ENCODE measurements at regions not wholly inside any gene's neighbourhood (a gene's known extent, or its start where the extent isn't known, plus 50 kb on each side); places are given as distances from the start of the nearest gene placed in this dataset.

- ATAC-seq: no peak
Measured at GRCh38 chr16:51701025-51701424, 550.0 kb upstream of the SALL1 start.

GRCh38 chr16:51699686-51700396 is 548.8 kb upstream of the SALL1 start:
- Histone ChIP-seq H3K4me3 (no peak overlapping the region), H3K27me3 (no peaks in the 10 kb centered on the region), H3K36me3 (replicated peaks in 1 of 2; ENCODE audit: insufficient read depth in 1 of 2, low read depth in 2 of 2) (no peaks in the 10 kb centered on the region), H3K9me3 (no peaks in the 10 kb centered on the region), H3K27ac (no peak overlapping the region), H3K4me1 (no peaks in the 10 kb centered on the region)
- DNase-seq: no peak
- intact Hi-C loops (cut with DNase I): no loop called here
- no peak for ATAC-seq
- no peak for TF ChIP-seq CTCF (IDR thresholded peaks at IDR 0.05)
- no peak for TF ChIP-seq POLR2A (IDR thresholded peaks at IDR 0.05)
- WGBS, 2 donors: 51 to 57% methylated on average over 5 of the region's 5 CpGs

More at GRCh38 chr16:51701025-51701424, 550.0 kb upstream of the SALL1 start:
- no peaks in the 10 kb centered on the region for H3K4me1 ChIP-seq
- WGBS, 2 donors: 80 to 86% methylated on average over 1 of the region's 1 CpG
- no peaks in the 10 kb centered on the region for H3K36me3 ChIP-seq (replicated peaks in 1 of 2; ENCODE audit: insufficient read depth in 1 of 2, low read depth in 2 of 2)
- TF ChIP-seq CTCF (IDR thresholded peaks at IDR 0.05): no peak
- TF ChIP-seq POLR2A (IDR thresholded peaks at IDR 0.05): no peak
- no peak overlapping the region for H3K4me3 ChIP-seq
- no peaks in the 10 kb centered on the region for H3K27me3 ChIP-seq
- DNase-seq: no peak
- intact Hi-C loops (cut with DNase I): no loop called here
- no peaks in the 10 kb centered on the region for H3K9me3 ChIP-seq
- H3K27ac ChIP-seq: no peak overlapping the region

GRCh38 chr16:51698647-51699046 is 547.6 kb upstream of the SALL1 start:
- H3K27me3 ChIP-seq: no peaks in the 10 kb centered on the region
- no peak for TF ChIP-seq POLR2A (IDR thresholded peaks at IDR 0.05)
- TF ChIP-seq CTCF (IDR thresholded peaks at IDR 0.05): no peak
- WGBS, 2 donors: 29 to 47% methylated on average over 2 of the region's 2 CpGs
- H3K4me1 ChIP-seq: no peaks in the 10 kb centered on the region
- ATAC-seq: no peak
- DNase-seq: no peak
- H3K36me3 ChIP-seq (replicated peaks in 1 of 2; ENCODE audit: insufficient read depth in 1 of 2, low read depth in 2 of 2): no peaks in the 10 kb centered on the region
- H3K9me3 ChIP-seq: peaks cover 0 to 3% (median 0%) of the 10 kb centered on the region in 3 donors
- intact Hi-C loops (cut with DNase I): no loop called here
- no peak overlapping the region for H3K27ac ChIP-seq
- H3K4me3 ChIP-seq: no peak overlapping the region

- H3K27me3 ChIP-seq: no peaks in the 10 kb centered on the region
- intact Hi-C loops (cut with DNase I): no loop called here
- H3K36me3 ChIP-seq (replicated peaks in 1 of 2; ENCODE audit: insufficient read depth in 1 of 2, low read depth in 2 of 2): no peaks in the 10 kb centered on the region
- TF ChIP-seq CTCF (IDR thresholded peaks at IDR 0.05) (no peak), POLR2A (IDR thresholded peaks at IDR 0.05) (no peak)
- WGBS, 2 donors: 37 to 54% methylated on average over 2 of the region's 2 CpGs
- no peak overlapping the region for H3K27ac ChIP-seq
- DNase-seq: no peak
- peaks cover 0 to 3% (median 0%) of the 10 kb centered on the region in 3 donors for H3K9me3 ChIP-seq
- H3K4me3 ChIP-seq: no peak overlapping the region
- no peak for ATAC-seq
- no peaks in the 10 kb centered on the region for H3K4me1 ChIP-seq
Measured at GRCh38 chr16:51697454-51697853, 546.4 kb upstream of the SALL1 start.

- ATAC-seq: no peak
- Histone ChIP-seq H3K4me3 (no peak overlapping the region), H3K27me3 (no peaks in the 10 kb centered on the region), H3K36me3 (replicated peaks in 1 of 2; ENCODE audit: insufficient read depth in 1 of 2, low read depth in 2 of 2) (no peaks in the 10 kb centered on the region), H3K4me1 (no peaks in the 10 kb centered on the region), H3K9me3 (peaks cover 0 to 3% (median 0%) of the 10 kb centered on the region in 3 donors), H3K27ac (no peak overlapping the region)
- no peak for DNase-seq
- no peak for TF ChIP-seq CTCF (IDR thresholded peaks at IDR 0.05)
- TF ChIP-seq POLR2A (IDR thresholded peaks at IDR 0.05): no peak
- intact Hi-C loops (cut with DNase I): no loop called here
- 51 to 53% methylated on average over 3 of the region's 3 CpGs for WGBS, 2 donors
Measured at GRCh38 chr16:51696376-51696775, 545.3 kb upstream of the SALL1 start.
